ENCODE measurements at regions not wholly inside any gene's neighbourhood (a gene's known extent, or its start where the extent isn't known, plus 50 kb on each side); places are given as distances from the start of the nearest gene placed in this dataset.

DNA sequence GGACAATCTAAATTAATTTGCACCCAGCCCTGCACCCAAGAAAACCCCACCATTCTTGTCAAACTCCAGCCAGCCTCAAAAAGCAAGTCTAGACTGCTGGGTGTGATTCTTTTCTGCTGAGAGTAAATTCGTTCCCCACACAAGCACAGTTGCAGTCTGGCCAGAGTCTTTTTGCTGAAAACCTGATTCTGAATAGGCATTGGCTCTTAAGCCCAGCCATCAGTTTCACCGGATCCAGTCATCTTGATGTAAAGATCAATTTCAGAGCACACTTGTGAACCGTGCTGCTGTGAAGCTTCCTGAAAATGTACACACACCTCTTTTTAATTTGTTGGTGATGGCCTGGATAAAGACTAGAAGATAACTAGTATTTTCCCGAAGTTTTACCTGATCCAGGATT is 159.4 kb upstream of the GGTLC1 start:
- TF ChIP-seq, protein P1, sequence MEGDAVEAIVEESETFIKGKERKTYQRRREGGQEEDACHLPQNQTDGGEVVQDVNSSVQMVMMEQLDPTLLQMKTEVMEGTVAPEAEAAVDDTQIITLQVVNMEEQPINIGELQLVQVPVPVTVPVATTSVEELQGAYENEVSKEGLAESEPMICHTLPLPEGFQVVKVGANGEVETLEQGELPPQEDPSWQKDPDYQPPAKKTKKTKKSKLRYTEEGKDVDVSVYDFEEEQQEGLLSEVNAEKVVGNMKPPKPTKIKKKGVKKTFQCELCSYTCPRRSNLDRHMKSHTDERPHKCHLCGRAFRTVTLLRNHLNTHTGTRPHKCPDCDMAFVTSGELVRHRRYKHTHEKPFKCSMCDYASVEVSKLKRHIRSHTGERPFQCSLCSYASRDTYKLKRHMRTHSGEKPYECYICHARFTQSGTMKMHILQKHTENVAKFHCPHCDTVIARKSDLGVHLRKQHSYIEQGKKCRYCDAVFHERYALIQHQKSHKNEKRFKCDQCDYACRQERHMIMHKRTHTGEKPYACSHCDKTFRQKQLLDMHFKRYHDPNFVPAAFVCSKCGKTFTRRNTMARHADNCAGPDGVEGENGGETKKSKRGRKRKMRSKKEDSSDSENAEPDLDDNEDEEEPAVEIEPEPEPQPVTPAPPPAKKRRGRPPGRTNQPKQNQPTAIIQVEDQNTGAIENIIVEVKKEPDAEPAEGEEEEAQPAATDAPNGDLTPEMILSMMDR (conservative IDR thresholded peaks at IDR 0.05), result no peak
- no peak for TF ChIP-seq EZH2 (IDR thresholded peaks at IDR 0.05; ENCODE audit: low read depth)
